ENCODE measurements at regions not wholly inside any gene's neighbourhood (a gene's known extent, or its start where the extent isn't known, plus 50 kb on each side); places are given as distances from the start of the nearest gene placed in this dataset.

DNA sequence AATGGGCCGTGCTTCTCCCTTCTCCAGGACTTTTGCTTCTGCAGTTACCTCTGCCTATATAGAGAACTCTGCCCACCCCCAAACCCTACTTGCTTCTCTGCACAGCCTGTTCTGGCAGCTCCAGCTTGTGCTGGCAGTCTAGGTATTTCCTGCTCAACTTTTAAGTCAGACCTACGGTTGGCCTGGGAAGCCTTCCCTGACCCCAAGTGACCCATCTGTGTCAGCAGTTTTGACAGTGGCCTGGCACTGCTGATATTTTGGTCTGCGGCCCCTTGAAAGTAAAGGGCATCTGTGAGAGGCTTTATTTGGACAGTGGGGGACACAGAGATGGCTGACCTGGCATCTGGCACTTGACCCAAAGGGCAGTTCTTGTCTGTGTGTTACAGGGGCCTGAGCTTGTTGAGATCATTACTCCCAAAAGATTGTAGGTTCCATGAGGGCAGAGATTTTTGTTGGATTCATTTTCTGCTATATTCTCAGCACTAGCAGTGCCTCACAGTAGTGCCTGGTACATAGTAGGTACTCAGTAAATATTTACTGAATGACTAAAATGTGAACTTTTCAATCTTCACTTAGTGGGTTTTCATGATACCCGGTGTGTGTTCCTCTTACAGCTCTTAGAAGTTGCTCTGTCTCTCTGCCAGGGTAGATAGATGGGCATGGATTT, 55.2 kb upstream of the TRAK1 start:
- H3K9me3 ChIP-seq (ENCODE audit: low read length), result peaks cover 3% of the 10 kb centered on the region; the same call in 1 of the 2 replicates
- H2AFZ ChIP-seq (ENCODE audit: low read length), result no peak overlapping the region
- POLR2A ChIA-PET, result interaction anchor here (0.6 to 2.9 kb wide), 8 partner anchors 10 to 523 kb away, joined by 3 to 16 read pairs (median 5); no protein-coding TSS in a partner anchor
- peaks cover 18% of the 10 kb centered on the region; the same call in 1 of the 2 replicates for H4K20me1 ChIP-seq (ENCODE audit: insufficient read depth, low read length)
- BruUV-seq (replicated peaks), result no TSS peak
- no peak for DNase-seq (ENCODE audit: low spot score)
- peaks cover 64% of the 10 kb centered on the region for H3K4me1 ChIP-seq (ENCODE audit: insufficient read depth, low read length, poor library complexity, severe bottlenecking)
- CTCF ChIA-PET (ENCODE audit: unreplicated experiment), result no interaction called here
- H3K36me3 ChIP-seq (ENCODE audit: insufficient read depth, low read length), result peaks cover 63% of the 10 kb centered on the region
- TF ChIP-seq CTCF (conservative IDR thresholded peaks at IDR 0.05; ENCODE audit: low read length), result no peak
- no peak for TF ChIP-seq EZH2phosphoT487 (IDR thresholded peaks at IDR 0.05; ENCODE audit: borderline replicate concordance, low read depth, low read length)
- intact Hi-C loops (cut with micrococcal nuclease; ENCODE audit: unreplicated experiment), result no loop called here
- no peaks in the 10 kb centered on the region for H3K9me2 ChIP-seq (ENCODE audit: insufficient read depth, low read length)
- peak overlapping the region; percentile 44 for H3K27ac ChIP-seq (ENCODE audit: low read depth, low read length, poor library complexity, severe bottlenecking)
- H3K4me2 ChIP-seq (ENCODE audit: low read length), result peak overlapping the region; percentile 49
- H3K79me2 ChIP-seq (ENCODE audit: insufficient read depth, low read depth, low read length), result peaks cover 97% of the 10 kb centered on the region
- no peak overlapping the region for H3K4me3 ChIP-seq (ENCODE audit: low read depth, low read length, poor library complexity, severe bottlenecking)

DNA sequence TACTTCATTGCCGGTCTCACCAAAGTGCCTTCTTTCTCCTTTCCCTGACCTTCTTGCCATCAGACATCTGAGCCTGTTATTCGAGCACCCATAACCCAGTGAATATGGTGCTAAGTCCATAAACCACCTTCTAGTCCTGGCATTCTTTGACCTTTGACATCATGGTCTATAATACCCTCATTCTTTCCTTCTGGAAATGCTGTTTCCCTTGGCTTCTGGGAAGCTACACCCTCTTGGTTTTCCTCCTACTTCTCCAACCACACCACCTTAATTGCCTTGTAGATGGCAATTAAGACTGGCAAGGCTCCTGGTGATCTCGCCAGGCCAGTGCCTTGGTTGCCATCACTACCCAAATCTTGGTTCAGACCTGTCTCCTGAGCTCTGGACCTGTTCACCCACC, 56.1 kb upstream of the TRAK1 start:
- no TSS peak for BruUV-seq (replicated peaks)
- TF ChIP-seq EZH2phosphoT487 (IDR thresholded peaks at IDR 0.05; ENCODE audit: borderline replicate concordance, low read depth, low read length) (no peak), CTCF (conservative IDR thresholded peaks at IDR 0.05; ENCODE audit: low read length) (no peak)
- CTCF ChIA-PET (ENCODE audit: unreplicated experiment), result no interaction called here

DNA sequence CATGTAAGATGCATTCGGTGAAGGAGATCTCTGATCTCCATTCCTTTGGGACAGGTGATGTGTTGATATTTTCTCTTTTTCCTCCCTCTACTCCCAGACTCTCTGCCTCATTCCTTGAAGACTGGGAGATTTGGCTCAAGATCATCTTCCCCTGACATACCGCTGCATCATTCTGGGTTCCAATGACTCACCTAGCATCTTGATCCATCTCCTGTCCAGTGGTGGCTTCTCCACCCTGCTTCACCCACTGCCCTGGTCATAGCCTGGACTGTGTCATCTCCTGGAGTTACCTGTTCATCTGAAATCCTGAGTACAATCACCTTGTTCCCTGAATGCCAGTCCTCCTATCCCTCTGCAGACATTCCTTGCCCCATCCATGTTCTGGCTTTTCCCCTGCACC, 57.4 kb upstream of the TRAK1 start:
- Histone ChIP-seq H3K4me3 (ENCODE audit: low read depth, low read length, poor library complexity, severe bottlenecking) (no peak overlapping the region), H3K36me3 (ENCODE audit: insufficient read depth, low read length) (peaks cover 59% of the 10 kb centered on the region), H4K20me1 (ENCODE audit: insufficient read depth, low read length) (peaks cover 19% of the 10 kb centered on the region; the same call in 1 of the 2 replicates), H3K9me3 (ENCODE audit: low read length) (no peaks in the 10 kb centered on the region), H3K9me2 (ENCODE audit: insufficient read depth, low read length) (no peaks in the 10 kb centered on the region), H3K4me2 (ENCODE audit: low read length) (no peak overlapping the region), H3K27ac (ENCODE audit: low read depth, low read length, poor library complexity, severe bottlenecking) (no peak overlapping the region), H3K79me2 (ENCODE audit: insufficient read depth, low read depth, low read length) (peaks cover 97% of the 10 kb centered on the region), H3K4me1 (ENCODE audit: insufficient read depth, low read length, poor library complexity, severe bottlenecking) (peaks cover 42% of the 10 kb centered on the region), H2AFZ (ENCODE audit: low read length) (no peak overlapping the region)
- TF ChIP-seq EZH2phosphoT487 (IDR thresholded peaks at IDR 0.05; ENCODE audit: borderline replicate concordance, low read depth, low read length), result no peak
- no peak for TF ChIP-seq CTCF (conservative IDR thresholded peaks at IDR 0.05; ENCODE audit: low read length)
- intact Hi-C loops (cut with micrococcal nuclease; ENCODE audit: unreplicated experiment), result no loop called here
- no TSS peak for BruUV-seq (replicated peaks)
- ChIA-PET CTCF (ENCODE audit: unreplicated experiment) (no interaction called here), POLR2A (interaction anchor here (0.5 kb wide), 1 partner anchor 140 kb away, joined by 3 read pairs; no protein-coding TSS in a partner anchor)
- no peak for DNase-seq (ENCODE audit: low spot score)

More for the DNA sequence above, 56.1 kb upstream of the TRAK1 start:
- intact Hi-C loops (cut with micrococcal nuclease; ENCODE audit: unreplicated experiment), result no loop called here
- H3K27ac ChIP-seq (ENCODE audit: low read depth, low read length, poor library complexity, severe bottlenecking), result no peak overlapping the region
- H3K36me3 ChIP-seq (ENCODE audit: insufficient read depth, low read length), result peaks cover 59% of the 10 kb centered on the region
- H3K9me3 ChIP-seq (ENCODE audit: low read length), result no peaks in the 10 kb centered on the region
- peaks cover 97% of the 10 kb centered on the region for H3K79me2 ChIP-seq (ENCODE audit: insufficient read depth, low read depth, low read length)
- H3K9me2 ChIP-seq (ENCODE audit: insufficient read depth, low read length), result no peaks in the 10 kb centered on the region
- DNase-seq (ENCODE audit: low spot score), result no peak
- no peak overlapping the region for H2AFZ ChIP-seq (ENCODE audit: low read length)
- POLR2A ChIA-PET, result interaction anchor here (0.7 to 2.9 kb wide), 3 partner anchors 9 to 20 kb away, joined by 3 to 16 read pairs (median 13); no protein-coding TSS in a partner anchor
- no peak overlapping the region for H3K4me3 ChIP-seq (ENCODE audit: low read depth, low read length, poor library complexity, severe bottlenecking)
- peaks cover 55% of the 10 kb centered on the region for H3K4me1 ChIP-seq (ENCODE audit: insufficient read depth, low read length, poor library complexity, severe bottlenecking)
- H3K4me2 ChIP-seq (ENCODE audit: low read length), result no peak overlapping the region
- peaks cover 16% of the 10 kb centered on the region; the same call in 1 of the 2 replicates for H4K20me1 ChIP-seq (ENCODE audit: insufficient read depth, low read length)
